ENCODE measurements at regions not wholly inside any gene's neighbourhood (a gene's known extent, or its start where the extent isn't known, plus 50 kb on each side); places are given as distances from the start of the nearest gene placed in this dataset.

DNA sequence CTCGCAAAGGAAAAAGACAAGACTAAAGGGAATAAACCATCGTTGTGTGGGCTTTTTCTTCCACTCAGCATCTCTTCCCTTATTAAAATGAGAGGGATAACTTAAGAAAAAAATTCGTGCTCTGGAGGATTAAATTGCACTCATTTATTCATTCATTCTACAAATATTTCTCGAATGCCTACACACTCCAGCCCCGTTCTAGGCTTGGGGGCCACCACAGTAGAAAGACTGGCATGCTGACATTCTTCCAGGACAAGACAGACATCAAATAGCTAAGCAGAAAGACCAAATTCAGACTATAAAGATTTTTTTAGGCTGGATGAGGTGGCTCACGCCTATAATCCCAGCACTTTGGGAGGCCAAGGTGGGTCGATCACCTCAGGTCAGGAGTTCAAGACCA lies 65.3 kb upstream of the IL12A start:
- Mint-ChIP-seq H3K4me1 (no peaks in the 10 kb centered on the region), H3K4me3 (no peak overlapping the region), H3K9me3 (no peaks in the 10 kb centered on the region), H3K36me3 (ENCODE audit: low read depth) (no peaks in the 10 kb centered on the region), H3K27ac (no peak overlapping the region), H3K27me3 (ENCODE audit: insufficient read depth) (no peaks in the 10 kb centered on the region)
- Histone ChIP-seq H3K36me3 (ENCODE audit: control insufficient read depth, insufficient read depth, low read length) (no peaks in the 10 kb centered on the region), H3K9ac (ENCODE audit: extremely low read depth, low read length, poor library complexity, severe bottlenecking) (no peak overlapping the region), H3K27me3 (ENCODE audit: control insufficient read depth, insufficient read depth, low read length, poor library complexity, severe bottlenecking) (no peaks in the 10 kb centered on the region), H3K4me3 (ENCODE audit: low read length) (no peak overlapping the region), H3K4me1 (ENCODE audit: control insufficient read depth, insufficient read depth, low read length) (peaks cover 2% of the 10 kb centered on the region), H3K9me3 (ENCODE audit: control insufficient read depth, low read length) (no peaks in the 10 kb centered on the region), H3K27ac (ENCODE audit: low read depth, low read length) (no peak overlapping the region)
- TF ChIP-seq, protein P1, sequence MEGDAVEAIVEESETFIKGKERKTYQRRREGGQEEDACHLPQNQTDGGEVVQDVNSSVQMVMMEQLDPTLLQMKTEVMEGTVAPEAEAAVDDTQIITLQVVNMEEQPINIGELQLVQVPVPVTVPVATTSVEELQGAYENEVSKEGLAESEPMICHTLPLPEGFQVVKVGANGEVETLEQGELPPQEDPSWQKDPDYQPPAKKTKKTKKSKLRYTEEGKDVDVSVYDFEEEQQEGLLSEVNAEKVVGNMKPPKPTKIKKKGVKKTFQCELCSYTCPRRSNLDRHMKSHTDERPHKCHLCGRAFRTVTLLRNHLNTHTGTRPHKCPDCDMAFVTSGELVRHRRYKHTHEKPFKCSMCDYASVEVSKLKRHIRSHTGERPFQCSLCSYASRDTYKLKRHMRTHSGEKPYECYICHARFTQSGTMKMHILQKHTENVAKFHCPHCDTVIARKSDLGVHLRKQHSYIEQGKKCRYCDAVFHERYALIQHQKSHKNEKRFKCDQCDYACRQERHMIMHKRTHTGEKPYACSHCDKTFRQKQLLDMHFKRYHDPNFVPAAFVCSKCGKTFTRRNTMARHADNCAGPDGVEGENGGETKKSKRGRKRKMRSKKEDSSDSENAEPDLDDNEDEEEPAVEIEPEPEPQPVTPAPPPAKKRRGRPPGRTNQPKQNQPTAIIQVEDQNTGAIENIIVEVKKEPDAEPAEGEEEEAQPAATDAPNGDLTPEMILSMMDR (conservative IDR thresholded peaks at IDR 0.05): no peak
- 95 to 96% methylated on average over 3 to 7 of the region's 7 CpGs for WGBS, 2 experiments (ENCODE audit: insufficient coverage in 1 of 2, insufficient read length in 1 of 2)
- no peak for DNase-seq

DNA sequence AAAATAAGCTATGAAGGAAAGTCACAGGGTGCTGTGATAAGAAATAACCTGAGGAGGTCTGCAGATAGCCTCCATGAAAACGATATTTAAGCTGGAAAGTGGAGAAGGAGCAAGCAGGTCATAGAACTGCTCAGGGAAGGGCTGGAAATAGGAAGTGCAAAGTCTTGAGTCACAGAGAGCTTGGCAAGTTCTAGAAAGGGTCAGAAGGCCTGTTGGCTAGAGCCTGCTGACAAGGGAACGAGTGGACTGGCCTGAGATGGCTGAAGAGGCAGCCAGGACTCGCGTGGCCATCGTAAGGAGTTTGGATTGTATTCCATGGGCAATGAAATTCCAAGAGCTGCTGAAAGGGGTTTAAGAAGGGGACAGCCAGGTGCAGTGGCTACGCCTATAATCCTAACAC lies 64.7 kb upstream of the IL12A start:
- Mint-ChIP-seq H3K27me3 (ENCODE audit: insufficient read depth) (no peaks in the 10 kb centered on the region), H3K4me3 (no peak overlapping the region), H3K36me3 (ENCODE audit: low read depth) (no peaks in the 10 kb centered on the region), H3K27ac (no peak overlapping the region), H3K4me1 (no peaks in the 10 kb centered on the region), H3K9me3 (no peaks in the 10 kb centered on the region)
- no peak overlapping the region for H3K9ac ChIP-seq (ENCODE audit: extremely low read depth, low read length, poor library complexity, severe bottlenecking)
- no peak overlapping the region for H3K27ac ChIP-seq (ENCODE audit: low read depth, low read length)
- WGBS, 2 experiments (ENCODE audit: insufficient coverage in 1 of 2, insufficient read length in 1 of 2): 92 to 93% methylated on average over 3 to 6 of the region's 6 CpGs
- H3K4me1 ChIP-seq (ENCODE audit: control insufficient read depth, insufficient read depth, low read length): peaks cover 4% of the 10 kb centered on the region
- H3K36me3 ChIP-seq (ENCODE audit: control insufficient read depth, insufficient read depth, low read length): no peaks in the 10 kb centered on the region
- no peak overlapping the region for H3K4me3 ChIP-seq (ENCODE audit: low read length)
- no peaks in the 10 kb centered on the region for H3K27me3 ChIP-seq (ENCODE audit: control insufficient read depth, insufficient read depth, low read length, poor library complexity, severe bottlenecking)
- no peaks in the 10 kb centered on the region for H3K9me3 ChIP-seq (ENCODE audit: control insufficient read depth, low read length)
- no peak for DNase-seq
- TF ChIP-seq, protein P1 (conservative IDR thresholded peaks at IDR 0.05): no peak

DNA sequence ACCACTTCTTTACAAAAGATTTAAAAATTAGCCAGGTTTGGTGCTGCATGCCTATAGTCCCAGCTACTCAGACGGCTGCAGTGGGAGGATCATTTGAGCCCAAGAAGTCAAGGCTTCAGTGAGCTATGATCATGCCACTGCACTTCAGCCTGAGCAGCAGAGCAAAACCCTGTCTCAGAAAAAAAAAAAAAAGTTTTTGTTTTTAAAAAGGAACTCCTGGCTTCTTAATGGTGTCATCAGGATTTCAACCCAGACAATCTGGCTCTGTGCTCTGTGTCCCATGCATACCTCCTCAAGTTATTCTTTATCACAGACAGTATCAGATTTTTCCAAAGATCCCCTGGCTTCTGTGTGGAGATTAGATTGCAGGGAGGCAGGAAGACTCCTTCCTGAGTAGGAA lies 64.2 kb upstream of the IL12A start:
- Histone ChIP-seq H3K27me3 (ENCODE audit: control insufficient read depth, insufficient read depth, low read length, poor library complexity, severe bottlenecking) (no peaks in the 10 kb centered on the region), H3K9ac (ENCODE audit: extremely low read depth, low read length, poor library complexity, severe bottlenecking) (no peak overlapping the region), H3K36me3 (ENCODE audit: control insufficient read depth, insufficient read depth, low read length) (no peaks in the 10 kb centered on the region), H3K4me1 (ENCODE audit: control insufficient read depth, insufficient read depth, low read length) (peaks cover 4% of the 10 kb centered on the region), H3K4me3 (ENCODE audit: low read length) (no peak overlapping the region), H3K9me3 (ENCODE audit: control insufficient read depth, low read length) (no peaks in the 10 kb centered on the region), H3K27ac (ENCODE audit: low read depth, low read length) (no peak overlapping the region)
- WGBS, 2 experiments (ENCODE audit: insufficient coverage in 1 of 2, insufficient read length in 1 of 2): 88 to 90% methylated on average over 1 of the region's 1 CpG
- Mint-ChIP-seq H3K9me3 (no peaks in the 10 kb centered on the region), H3K27ac (no peak overlapping the region), H3K4me3 (no peak overlapping the region), H3K27me3 (ENCODE audit: insufficient read depth) (no peaks in the 10 kb centered on the region), H3K36me3 (ENCODE audit: low read depth) (no peaks in the 10 kb centered on the region), H3K4me1 (no peaks in the 10 kb centered on the region)
- TF ChIP-seq, protein P1 (conservative IDR thresholded peaks at IDR 0.05): no peak
- no peak for DNase-seq

Data from endodermal cell (in vitro differentiated cells).